COLO668 (cell line): ENCODE measurements at regions not wholly inside any gene's neighbourhood (a gene's known extent, or its start where the extent isn't known, plus 50 kb on each side); places are given as distances from the start of the nearest gene placed in this dataset.

Experiments used
- DNase-seq: peaks from one replicate; lab custom pipeline; 2025; ENCODE audit not compliant: unreplicated experiment; lab: John Stamatoyannopoulos, UW

GRCh38 chr2:83579507-83579906 is 879.6 kb downstream of the SUCLG1 start:
- no peak for DNase-seq

- DNase-seq = no peak
Measured at GRCh38 chr2:83578405-83578804, 880.7 kb downstream of the SUCLG1 start.

GRCh38 chr2:83574614-83575013 is 884.5 kb downstream of the SUCLG1 start:
- no peak for DNase-seq

- no peak for DNase-seq
Measured at GRCh38 chr2:83573060-83573459, 886.0 kb downstream of the SUCLG1 start.

- DNase-seq = no peak
Measured at GRCh38 chr2:83572400-83572799, 886.7 kb downstream of the SUCLG1 start.

- DNase-seq = no peak
Measured at GRCh38 chr2:83567551-83567950, 891.5 kb downstream of the SUCLG1 start.

- DNase-seq = no peak
Measured at GRCh38 chr2:83565626-83566025, 893.5 kb downstream of the SUCLG1 start.

- DNase-seq = no peak
Measured at GRCh38 chr2:83565181-83565580, 893.9 kb downstream of the SUCLG1 start.

GRCh38 chr2:83561592-83561991 is 897.5 kb downstream of the SUCLG1 start:
- no peak for DNase-seq

GRCh38 chr2:83536556-83536955 is 922.5 kb downstream of the SUCLG1 start:
- DNase-seq = no peak

- no peak for DNase-seq
Measured at GRCh38 chr2:83534416-83534815, 924.7 kb downstream of the SUCLG1 start.

- peak; percentile 47 for DNase-seq
Measured at GRCh38 chr2:83531206-83531826, 927.8 kb downstream of the SUCLG1 start.

GRCh38 chr2:83528767-83529166 is 930.3 kb downstream of the SUCLG1 start:
- no peak for DNase-seq

GRCh38 chr2:83522891-83523493 is 936.1 kb downstream of the SUCLG1 start:
- no peak for DNase-seq

- DNase-seq = no peak
Measured at GRCh38 chr2:83517727-83518368, 941.2 kb downstream of the SUCLG1 start.

GRCh38 chr2:83516503-83516902 is 942.6 kb downstream of the SUCLG1 start:
- DNase-seq = no peak

- no peak for DNase-seq
Measured at GRCh38 chr2:83487451-83487850, 971.6 kb downstream of the SUCLG1 start.

- DNase-seq = no peak
Measured at GRCh38 chr2:83481436-83481835, 977.6 kb downstream of the SUCLG1 start.

- DNase-seq = no peak
Measured at GRCh38 chr2:83478037-83478436, 981.0 kb downstream of the SUCLG1 start.

- no peak for DNase-seq
Measured at GRCh38 chr2:83475371-83475770, 983.7 kb downstream of the SUCLG1 start.

GRCh38 chr2:83471655-83472054 is 987.4 kb downstream of the SUCLG1 start:
- no peak for DNase-seq

GRCh38 chr2:83470928-83471327 is 988.2 kb downstream of the SUCLG1 start:
- DNase-seq = no peak

- no peak for DNase-seq
Measured at GRCh38 chr2:83464444-83464843, 994.6 kb downstream of the SUCLG1 start.
